Pons (tissue), 1 donor: ENCODE measurements at regions not wholly inside any gene's neighbourhood (a gene's known extent, or its start where the extent isn't known, plus 50 kb on each side); places are given as distances from the start of the nearest gene placed in this dataset.

Experiments
- DNase-seq: peaks from one replicate; pipeline ENCODE4 v3.0.0-alpha.2; 2016; ENCODE audit warnings: low spot score

DNA sequence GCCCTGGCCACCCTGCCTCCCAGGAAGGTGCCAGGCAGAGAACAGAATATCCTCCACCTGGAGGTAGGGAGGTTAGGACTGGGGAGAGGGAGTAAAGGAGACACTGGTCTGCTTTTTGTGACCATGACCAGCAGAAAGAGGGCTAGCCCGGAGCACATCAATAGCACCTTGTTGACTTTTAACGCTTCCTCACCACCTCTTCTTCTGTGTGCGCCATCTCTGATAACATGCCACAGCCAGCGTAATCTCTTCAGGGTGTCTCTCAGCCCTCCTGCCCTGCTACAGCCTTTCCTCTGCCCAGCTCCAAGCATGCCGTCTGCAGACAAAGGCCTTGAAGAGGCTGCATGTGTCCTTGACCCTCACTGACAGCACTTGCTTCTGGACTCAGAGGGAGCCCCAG lies 50.9 kb upstream of the GJA5 start:
- no peak for DNase-seq

DNA sequence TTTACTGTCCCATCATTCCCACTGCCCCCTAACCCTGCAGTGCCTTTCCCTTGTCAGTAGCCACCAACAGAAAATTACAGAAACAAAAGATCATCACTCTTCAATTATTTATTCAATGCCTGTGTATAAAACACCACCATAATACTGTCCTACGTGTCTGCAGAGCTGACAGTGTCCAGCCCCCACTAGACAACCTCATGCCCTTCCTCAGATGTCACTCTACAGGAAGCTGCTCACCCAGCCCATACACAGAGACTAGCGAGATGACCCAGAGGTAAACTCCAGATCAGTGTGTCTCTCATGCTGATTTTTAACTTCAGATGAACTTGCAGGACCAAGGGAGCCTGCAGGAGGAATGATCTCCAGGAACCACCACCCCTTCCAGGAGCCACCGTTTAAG lies 51.3 kb upstream of the GJA5 start:
- no peak for DNase-seq

DNA sequence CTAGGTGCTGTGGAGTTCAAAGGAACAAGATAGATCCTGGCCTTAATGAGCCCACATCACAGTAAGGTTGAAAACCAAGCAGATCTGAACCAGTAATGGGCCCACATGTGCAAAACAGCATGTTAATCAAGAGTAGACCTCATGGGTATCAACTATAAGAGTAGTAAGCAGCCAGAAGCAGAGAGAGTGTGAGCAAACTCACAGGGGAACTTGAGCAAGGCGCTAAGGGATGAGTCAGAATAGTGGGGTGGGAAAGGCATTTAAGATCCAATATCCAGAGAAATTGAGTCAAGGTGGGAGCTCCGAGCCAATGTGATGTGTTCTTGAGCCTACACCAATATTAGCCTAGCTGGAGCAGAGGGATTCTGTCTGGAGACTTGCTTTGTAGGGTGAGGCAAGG lies 52.4 kb upstream of the GJA5 start:
- DNase-seq = no peak

DNA sequence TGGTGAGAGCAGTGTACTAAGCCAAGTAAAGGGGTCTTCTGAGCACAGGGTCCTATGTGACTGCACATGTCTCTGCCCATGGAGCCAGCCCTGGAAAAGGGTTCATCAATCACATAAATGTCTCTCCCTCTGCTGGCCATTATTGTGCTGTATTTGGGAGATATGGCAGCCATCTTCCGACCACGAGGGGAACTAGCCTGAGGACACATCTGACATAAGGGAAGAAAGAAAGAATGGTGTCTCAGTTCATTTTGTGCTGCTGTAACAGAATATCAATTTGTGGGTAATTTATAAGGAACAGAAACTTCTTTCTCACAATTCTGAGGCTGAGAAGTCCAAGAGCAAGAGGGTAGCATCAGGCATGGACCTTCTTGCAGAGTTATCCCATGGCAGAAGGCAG lies 55.1 kb upstream of the GJA5 start:
- DNase-seq = no peak

DNA sequence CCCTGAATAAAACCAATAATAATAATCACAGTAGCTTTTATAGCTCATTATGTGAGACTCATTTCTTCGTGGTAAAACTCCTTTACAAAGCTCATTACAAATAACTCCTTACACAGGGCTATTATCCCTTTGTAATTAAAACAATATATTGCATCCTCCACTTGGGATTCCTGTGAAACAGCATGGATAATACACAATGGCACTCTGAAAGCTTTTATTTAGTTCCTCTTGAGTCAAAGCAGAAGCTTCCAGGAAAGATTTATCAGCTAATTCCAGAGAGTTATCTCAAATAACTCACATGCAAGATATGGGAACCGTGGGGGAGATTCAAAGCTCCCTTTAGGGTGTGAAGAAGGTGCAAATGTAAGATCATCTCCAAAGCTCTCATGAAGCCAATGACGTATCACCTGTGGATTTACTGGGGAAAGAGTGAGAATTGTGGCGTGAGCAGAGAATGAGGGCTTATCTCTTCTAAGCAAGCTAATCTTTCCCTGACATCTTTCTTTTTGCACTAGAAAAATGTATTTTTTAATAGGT lies 60.4 kb upstream of the GJA5 start:
- DNase-seq = no peak

DNA sequence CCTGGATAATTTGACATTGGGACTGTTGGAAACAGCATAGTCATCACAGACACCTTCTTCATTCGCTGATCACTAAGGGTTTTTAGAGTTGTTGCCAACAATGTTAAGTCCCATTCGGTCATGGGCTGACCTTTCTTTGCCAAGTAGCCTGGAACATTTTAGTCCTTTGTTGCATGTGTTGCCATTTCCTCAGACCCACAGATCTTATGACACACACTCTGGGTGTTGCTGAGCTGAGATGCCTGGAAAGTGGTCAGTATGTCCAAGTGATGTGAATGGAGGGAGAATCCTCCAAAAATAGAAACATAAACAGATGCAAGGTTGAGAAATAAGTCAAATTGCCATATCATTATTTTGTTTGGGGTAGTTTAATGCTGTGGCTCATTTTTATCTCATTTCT lies 61.5 kb upstream of the GJA5 start:
- DNase-seq = peak; percentile 7

DNA sequence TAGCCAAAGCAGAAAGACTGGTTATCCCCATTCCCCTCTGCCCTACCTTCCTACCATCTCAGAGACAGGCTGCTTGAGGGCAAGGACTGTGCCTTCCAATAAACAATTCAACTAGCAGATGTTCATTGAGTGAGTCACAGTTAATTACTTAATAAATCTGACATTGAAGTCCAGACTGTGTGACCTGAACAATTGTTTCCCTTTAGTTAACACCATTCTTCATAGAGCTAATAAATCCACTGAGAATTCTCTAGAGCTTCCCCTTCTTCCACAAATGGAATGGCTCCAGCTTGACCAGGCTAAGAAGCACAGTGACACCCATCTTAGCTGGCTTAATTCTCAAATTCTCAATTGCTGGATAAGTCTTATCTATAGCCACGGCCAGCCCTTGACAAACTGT lies 61.9 kb upstream of the GJA5 start:
- DNase-seq = peak; percentile 1

DNA sequence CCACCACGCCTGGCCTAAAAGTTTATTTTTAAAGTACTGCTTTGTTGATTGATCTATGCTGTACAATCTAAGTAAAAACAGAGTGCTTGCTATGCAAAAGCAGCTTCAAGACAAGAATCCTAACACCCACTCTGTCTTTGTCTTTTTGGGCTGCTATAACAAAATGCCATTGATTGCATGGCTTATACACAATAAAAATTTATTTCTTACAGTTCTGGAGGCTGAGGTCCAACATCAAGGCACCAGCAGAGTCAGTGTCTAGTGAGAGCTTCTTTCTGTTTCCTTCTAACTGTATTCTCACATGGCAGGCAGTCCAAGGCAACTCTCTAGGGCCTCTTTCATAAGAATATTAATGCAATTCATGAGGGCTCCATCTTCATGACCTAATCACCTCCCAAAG lies 63.6 kb upstream of the GJA5 start:
- no peak for DNase-seq

DNA sequence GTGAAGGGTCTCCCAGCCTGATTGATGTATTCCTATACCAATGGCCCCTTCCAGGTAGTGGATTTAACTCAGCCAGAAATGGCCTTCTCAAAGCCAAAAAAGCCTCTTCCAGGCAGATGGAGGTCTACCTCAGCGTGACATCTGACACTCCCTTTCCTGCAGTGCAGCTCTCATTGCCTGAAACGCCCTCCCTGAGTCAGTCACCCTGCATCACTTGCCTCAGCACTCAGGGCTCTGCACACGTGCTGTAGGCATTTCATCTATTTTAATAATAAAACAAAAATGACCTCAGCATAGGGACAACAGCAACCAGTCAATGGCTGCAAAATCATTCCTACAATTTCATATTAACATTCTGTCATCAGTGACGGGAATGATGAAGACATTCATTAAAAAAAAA lies 64.4 kb upstream of the GJA5 start:
- DNase-seq = no peak

DNA sequence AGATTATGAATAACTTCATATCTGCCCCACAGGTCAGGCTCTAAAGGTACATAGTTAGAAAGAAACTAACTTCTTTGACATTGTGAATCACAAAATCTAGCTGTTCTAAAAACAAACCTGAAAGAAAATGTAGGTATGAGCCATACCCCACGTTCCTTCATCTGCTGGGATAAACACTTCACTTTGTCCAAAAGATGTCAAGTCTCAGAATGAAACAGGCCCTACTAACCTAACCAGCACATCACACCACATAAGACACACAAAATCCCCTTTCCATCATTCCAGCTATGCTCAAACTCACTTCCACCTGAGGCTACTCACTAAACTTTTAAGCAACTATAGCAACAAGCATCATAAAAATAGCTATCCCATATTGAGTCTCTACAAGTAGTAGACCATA lies 65.2 kb upstream of the GJA5 start:
- DNase-seq = no peak

DNA sequence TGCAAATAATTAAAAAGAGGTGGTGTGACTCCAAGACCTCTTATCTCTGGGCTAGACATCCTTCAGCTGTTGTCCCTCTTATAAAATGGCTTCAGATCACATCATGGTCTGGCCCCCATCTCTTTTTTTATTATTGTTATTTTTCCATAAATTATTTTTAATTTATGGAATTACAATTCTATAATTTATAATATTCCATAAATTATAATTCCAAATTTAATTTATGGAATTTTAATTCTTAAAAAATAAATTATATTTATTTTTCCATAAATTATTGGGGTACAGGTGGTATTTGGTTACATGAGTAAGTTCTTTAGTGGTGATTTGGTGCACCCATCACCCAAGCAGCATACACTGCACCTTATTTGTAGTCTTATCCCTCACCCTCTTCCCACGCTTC lies 65.9 kb upstream of the GJA5 start:
- DNase-seq = no peak

DNA sequence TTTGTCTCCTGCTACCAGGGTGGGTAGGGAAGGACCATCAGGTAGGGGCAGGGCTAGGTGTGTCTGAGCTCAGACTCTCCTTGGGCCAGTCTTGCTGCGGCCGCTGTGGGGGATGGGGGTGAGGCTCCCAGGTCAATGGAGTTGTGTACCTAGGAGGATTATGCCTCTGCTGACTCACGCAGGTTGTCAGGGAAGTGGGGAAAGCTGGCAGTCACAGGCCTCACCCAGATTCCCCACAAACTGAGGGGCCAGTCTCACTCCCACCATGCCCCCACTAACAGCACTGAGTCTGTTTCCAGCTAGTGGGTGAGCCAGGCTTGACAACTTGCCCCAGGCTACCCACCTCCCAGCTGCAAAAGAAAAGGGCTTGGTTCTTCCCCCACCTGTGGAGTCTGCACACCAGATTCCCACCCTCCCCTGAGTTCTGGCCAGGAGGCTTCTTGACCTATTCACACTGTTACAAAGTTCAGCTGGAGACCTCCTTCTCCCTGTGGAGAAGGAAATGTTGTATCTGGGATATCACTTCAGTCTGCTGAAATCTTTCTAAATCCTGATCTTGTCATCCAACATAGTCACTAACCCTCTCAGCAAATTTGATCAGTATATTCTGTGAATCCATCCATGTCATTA lies 69.2 kb upstream of the GJA8 start:
- no peak for DNase-seq

DNA sequence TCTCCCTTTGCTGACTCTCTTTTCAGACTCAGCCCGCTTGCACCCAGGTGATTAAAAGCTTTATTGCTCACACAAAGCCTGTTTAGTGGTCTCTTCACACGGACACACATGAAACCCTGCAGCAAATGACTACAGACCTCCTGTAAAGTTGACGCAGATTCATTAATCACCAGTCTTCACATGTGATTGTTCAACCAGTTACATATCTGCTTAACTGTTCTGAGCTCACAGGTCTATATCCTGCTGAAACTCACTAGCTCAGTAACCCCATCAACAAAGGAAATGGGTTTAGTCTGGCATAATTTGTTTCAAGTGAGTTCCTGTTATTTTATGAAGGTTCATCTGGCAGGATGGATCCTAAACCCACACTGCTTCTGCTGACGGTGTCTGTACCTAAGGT lies 68.4 kb upstream of the GJA8 start:
- DNase-seq = no peak

DNA sequence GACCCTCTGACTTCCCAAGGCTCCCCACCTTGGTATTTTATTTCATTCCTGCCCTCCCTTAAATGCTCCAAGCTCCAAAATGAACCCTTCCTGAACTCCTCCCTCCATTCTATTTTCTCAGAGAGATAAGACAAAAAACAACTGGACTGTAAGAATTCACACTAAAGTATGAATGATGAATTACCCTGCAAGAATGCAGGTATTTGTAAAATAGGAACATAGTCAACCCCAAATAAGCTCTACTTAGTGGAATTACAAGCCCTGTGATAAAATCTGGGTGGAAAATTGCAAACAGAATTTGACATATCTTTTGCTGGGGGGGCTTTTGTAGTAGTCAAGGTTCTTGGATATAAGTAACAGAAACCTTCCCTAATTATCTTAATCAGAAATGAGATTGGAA lies 67.8 kb upstream of the GJA8 start:
- DNase-seq = no peak

DNA sequence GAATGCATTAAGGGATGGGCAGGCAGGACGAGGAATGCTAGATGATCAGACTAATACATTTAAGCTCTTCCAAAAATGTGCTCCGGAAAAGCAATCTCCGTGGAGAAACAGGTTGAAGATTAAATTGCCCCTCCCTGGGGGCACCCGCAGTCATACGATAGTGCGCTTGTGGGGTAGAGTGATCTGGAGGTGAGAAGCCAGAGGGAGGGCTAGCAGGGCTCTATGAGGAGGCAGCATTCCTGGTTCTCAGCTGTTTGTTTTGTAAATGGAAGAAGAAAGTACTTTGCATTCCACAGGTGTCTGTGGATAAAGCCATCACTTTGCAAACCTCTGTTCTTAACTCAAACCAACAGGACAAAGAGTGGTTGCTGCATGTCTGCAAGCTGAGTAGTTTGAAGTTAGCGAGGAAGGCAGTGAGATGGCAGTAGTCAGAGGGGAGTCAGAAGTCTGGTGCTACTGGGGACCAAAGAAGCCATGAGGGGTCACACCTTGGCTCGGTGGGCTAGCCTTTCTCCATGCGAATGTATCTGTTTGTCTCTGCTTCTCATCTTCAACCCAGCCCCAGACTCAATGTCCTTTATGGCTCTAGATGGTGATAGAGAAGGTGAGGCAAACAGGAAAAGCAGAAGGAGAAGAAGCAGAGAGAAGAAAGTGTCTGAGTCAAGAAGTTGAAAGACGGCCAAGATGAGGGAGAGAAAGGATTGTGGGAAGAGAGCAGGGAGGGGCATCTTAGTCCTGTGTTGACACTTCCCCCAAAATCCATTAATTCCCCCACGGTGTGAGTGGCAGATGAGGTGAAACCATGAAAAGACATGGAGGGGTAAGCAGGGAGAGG lies 65.2 kb upstream of the GJA8 start:
- no peak for DNase-seq

DNA sequence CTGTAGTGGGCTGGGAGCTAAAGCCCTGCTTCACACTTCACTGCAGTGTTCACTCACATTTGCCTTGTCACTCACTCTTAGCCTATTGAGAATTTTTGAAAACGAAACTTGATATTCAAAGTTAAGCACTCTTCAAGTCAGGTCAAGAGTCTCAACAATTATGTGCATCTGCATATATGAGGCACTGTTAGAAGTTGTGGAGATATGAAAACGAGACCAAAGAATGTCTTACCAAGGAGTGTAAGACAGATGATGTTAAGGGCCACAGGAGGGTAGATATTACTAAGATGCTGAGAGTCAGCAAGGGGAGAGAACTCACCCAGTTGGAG lies 64.7 kb upstream of the GJA8 start:
- DNase-seq = no peak

DNA sequence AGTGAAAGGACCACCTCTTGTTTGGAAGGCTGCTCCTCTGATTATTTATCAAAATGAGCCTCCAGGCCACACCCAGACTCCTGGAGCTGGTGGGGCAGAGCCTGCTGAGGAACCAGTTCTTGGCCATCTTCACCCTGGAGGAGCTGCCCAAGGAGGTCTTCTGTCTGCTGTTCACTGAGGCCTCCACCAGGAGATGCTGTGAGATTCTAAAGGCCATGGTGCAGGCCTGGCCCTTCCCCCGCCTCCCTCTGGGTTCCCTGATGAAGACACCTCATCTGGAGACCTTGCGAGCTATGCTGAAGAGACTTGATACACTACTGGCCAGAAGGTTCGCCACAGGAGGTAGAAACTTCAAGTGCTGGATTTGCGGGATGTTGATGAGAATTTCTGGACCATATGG lies 61.7 kb upstream of the GJA8 start:
- no peak for DNase-seq

DNA sequence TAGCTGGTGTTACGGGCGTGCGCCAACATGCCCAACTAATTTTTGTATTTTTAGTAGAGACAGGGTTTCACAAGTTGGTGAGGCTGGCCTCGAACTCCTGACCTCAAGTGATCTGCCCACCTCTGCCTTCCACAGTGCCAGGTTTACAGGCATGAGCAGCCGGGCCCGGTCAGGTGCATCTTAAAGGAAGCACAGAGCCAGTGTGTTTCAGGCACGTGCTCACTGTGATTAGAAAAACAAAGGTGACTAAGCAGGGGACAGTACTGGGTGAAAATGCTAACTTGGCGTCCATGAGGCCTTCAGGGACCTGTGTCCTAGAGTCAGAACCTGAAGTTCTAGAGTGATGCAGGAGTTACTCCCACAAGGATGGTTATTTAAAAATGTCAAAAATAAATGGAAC lies 60.0 kb upstream of the GJA8 start:
- no peak for DNase-seq

DNA sequence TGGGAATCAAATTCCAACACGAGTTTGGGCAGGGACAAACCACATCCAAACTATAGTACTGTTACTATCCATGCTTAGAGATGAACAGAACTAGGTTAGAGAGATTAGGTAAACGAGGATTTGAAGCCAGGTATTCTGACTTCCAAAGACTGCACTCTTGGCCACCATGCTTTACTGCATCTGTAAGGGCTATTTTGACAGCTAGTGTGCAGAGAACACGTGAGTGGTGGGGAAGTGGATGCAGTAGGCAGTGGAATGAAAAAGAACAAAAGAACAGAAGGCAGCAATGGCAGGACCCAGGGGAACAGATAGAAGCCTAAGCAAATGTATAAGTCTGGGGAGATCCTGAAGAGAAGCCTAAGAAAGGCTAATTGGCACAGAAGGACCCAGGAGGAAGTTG lies 59.1 kb upstream of the GJA8 start:
- DNase-seq = no peak

DNA sequence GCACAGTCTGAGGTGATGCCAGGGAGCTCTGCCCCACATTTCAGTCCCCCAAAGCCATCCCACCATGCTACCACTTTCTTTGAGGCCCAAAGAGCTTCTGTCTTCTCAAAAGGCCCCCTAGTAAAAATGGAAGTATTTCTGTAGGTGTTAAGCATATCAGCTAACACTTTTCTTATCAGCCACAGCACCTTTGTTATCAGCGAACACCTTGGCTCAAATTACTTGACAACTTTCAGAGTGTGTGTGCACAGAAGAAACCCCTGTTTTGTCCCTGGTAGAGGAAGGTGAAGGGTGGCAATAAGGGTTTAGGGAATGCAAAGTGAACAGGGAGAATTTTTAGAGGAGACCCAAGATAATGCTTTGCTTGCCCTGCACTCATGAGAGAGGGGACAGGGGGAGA lies 54.8 kb upstream of the GJA8 start:
- DNase-seq = no peak

DNA sequence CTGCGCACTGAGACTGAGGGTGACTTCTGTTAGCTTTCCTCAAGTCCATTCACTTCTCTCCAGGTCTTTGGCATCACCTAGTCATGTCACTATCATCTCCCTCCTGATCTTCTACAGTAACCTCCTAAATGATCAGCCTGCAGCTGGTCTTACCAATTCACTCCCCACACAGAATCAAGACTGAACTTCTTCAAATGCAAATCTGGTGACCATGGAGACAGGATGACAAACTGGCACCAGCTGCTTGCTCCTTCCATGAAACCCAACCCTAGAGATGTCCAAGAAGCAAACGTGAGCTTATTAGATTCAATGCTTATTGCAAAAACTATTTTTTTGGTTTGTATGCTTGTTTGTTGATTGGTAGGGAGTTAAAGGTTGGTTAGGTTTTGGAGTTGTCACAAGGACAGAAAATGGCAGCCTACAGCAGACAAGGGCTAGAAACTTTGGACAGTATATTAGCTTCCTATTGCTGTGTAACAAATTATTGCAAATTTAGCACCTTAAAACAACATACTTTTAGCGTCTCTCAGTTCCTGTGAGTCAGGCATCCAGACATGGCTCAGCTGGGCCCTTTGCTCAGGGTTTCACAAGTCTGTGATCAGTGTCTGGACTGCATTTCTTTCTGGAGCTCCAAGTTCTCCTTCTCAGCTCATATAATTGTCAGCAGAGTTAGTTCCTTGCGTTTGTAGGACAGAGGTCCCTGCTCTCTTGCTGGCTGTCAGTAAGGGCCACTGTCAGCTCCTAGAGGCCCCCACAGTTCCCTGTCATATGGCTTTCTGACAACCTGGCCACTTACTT lies 53.3 kb upstream of the GJA8 start:
- DNase-seq = no peak

DNA sequence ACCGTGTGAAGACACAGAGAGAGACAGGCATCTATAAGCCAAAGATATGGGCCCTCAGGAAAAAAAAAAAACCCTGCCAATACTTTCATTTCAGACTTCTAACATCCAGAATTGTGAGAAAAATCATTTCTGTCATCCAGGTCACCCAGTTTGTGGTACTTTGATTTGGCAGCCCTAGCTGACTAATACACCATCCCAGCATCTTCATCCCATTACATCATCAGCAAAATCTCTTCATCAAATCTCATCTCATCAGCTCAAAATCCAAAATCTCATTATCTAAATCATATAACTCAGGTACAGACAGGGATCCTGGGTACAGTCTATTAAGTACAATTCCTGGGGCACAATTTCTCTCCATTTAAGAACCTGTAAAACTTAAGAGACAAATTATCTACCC lies 51.9 kb upstream of the GJA8 start:
- DNase-seq = no peak

DNA sequence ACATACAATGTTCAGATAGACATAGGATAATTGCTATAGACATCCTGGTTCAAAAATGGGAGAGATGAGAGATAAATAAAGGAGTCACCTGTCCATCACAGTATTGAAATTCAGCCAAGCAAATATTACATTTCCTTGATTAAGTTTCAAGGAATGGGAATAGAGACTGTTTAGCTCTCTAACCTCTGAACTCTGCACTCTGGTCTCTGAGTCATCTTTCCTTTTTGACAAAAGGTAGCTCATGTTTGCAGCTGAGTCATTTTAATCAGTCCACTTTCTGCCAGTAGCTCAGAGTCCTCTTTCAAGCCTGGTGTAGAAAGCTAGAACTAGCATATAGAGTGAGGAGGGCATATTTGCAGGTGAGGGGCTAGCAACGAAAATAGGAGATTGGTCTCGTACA lies 51.4 kb upstream of the GJA8 start:
- DNase-seq = no peak
